GM19455 (cell line): ENCODE measurements at regions not wholly inside any gene's neighbourhood (a gene's known extent, or its start where the extent isn't known, plus 50 kb on each side); places are given as distances from the start of the nearest gene placed in this dataset.
"Not testable (repeated sequence)": the region's sequence is repeated elsewhere in the genome, so short reads cannot be mapped to it uniquely, and the experiment has no call there.

ENCODE experiments used
- ATAC-seq: cut with Tn5 transposase; IDR thresholded peaks from one replicate; pipeline ENCODE4 v1.9.1; 2021; ENCODE audit not compliant: unreplicated experiment

DNA sequence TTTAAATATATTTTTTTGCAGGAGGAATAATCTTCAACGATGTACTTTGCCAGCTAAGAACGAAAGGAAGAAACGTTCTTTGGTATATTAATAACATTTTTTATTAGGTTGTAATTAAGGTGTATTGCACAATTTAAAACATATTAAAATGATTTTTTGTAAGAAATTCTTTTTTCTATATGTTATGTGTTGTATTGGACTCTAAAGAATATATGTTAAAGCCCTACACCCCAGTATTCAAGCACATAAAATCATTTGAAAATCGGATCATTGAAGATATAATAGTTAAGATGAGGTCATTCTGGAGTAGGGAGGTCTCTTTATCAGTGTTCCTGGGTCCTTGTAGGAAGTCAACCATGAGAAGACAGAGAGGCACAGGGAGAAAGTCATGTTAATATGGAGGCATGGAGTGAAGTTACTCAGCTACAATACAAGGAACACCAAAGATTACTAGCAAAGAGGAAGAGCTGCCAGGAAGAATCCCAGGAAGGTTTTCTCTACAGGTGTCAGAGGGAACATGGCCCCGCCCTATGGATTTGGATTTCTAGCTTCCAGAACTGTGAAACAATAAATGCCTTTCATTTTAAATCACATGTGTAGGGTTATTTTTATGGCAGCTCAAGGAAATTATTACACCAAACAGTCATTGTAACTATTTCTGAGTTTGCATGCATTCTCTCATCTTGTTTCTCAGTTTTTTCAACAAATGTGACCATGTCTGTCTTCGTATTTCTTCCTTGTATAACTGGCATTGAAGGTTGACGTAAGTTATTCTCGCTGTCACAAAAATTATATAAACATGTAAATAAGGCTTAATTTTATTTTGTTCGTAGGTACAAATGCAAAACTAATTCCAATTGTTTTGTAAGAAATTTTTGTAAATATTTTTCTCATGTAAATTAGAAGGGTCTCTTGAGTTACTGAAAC lies 75.4 kb upstream of the VPREB1 start:
- no peak for ATAC-seq

- ATAC-seq: no peak
Observed at GRCh38 chr22:22168190-22168940, 76.2 kb upstream of the VPREB1 start.

- no peak for ATAC-seq
Observed at GRCh38 chr22:22167791-22168189, 76.8 kb upstream of the VPREB1 start.

DNA sequence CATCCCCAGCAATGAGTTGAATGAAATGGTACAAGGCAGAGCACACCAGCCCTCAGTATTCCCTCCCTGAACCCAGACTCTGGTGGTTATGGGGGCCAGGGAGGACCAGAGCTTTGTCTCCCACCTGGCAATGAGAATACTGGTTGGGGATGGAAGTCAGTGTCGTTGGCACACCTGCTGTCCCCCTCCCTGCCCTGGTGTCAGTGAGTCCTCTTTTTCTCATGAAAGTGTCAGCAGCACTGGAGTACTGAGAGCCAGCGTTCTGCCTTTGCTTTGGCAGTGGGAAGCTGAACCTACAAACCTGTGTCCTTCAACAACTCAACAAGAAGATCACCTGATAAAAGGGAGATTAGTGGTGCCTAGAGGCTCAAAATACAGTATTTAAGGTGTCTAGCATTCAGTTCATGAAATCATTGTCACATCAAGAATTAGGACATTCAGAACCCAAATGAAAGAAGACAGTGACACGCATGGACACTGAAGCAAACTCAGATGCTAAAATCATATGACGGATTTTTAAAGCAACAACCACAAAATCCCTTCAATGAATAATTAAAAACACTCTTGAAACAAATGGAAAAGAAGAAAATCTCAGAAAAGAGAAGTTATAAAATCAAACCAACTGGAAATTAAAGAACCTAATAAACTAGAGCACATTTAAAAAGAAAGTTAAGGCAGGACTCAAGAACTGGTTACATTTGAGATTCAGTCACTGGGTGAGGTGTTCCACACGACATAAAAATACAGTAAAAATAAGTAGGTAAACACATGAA lies 77.5 kb upstream of the VPREB1 start:
- ATAC-seq: no peak

GRCh38 chr22:22165936-22166710 lies 78.5 kb upstream of the VPREB1 start:
- ATAC-seq: no peak

DNA sequence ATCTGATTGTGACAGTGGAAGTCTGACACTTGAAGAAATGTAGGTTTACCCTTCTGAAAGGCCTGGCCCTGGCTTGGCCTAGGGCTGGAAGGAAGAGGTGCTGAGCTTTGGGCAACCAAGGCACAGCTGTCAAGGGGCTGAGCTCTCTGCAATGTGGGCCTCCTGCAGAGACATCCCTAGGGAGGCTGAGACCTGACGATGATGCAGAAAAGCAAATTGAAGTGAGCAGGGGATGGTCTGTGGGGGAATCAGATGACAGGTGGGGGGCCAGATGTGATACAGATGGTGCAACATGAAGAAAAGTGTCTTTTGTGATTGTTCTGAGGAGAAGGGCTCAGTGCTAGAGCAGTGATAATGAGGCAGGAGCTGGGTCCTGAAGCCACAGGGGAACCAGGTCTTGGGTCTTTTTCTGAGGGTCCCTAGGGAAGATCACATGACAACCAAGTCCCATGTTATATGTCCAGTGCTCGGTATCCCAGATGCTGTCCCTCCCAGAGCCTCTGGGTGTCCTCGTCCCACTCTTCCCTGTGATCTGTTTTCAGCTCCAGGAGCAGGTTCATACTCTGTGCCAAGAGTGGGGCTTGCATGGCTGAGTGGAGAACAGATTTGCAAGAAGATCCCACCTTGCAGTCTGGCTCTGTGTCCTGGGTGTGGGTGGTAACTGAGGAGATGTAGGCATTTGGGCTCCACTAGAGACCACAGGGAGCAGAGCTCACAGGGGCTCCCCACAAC lies 79.9 kb upstream of the VPREB1 start:
- no peak for ATAC-seq

DNA sequence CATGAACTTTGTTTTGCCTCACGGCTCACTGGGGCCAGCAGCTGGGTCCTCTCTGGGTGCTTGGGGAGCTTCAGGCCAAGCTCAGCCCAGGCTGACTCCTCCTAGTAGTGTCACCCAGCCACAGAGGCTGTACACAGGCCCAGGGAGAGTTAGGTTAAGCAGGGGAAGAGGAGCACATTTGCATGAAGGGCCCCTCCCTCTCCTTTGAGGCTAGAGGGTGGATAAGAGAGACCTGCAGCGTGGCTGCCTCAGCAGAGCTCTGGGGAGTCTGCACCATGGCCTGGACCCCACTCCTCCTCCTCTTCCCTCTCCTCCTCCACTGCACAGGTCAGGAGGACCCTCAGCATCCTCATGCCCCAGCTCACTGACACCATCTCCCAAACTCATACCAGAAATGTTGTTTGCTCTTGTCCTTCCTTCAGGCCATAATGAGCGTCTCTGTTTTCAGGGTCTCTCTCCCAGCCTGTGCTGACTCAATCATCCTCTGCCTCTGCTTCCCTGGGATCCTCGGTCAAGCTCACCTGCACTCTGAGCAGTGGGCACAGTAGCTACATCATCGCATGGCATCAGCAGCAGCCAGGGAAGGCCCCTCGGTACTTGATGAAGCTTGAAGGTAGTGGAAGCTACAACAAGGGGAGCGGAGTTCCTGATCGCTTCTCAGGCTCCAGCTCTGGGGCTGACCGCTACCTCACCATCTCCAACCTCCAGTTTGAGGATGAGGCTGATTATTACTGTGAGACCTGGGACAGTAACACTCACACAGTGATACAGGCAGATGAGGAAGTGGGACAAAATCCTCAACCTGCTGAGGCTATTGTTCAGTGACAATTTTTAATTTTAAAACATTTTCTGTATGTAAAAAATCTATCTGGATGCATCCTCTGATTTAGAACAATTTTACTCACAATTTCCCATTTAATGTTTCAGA lies 82.4 kb upstream of the VPREB1 start:
- ATAC-seq: peak; percentile 61

- ATAC-seq: not testable (repeated sequence)
Observed at GRCh38 chr22:22160768-22161167, 83.8 kb upstream of the VPREB1 start.

DNA sequence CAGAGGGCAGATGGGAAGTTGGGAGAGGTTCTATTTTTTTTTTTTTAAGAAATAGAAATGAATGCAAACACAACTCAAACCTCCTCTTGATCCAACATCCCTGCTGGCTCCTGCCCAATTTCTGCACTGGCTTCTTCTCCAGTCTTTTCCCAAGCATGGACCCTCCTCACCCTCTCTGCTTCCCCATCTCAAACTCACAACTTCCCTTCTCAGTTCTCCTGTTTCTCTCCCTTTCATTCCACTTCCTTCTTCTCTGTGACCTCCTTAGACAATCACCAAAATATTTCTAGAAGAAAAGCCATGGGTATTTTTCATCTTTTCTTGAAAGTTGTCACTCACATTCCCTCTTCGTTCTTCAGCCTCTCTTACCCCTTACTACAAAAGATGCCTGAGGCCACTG lies 85.2 kb upstream of the VPREB1 start:
- ATAC-seq: no peak

GRCh38 chr22:22158965-22159364 lies 85.6 kb upstream of the VPREB1 start:
- no peak for ATAC-seq

- no peak for ATAC-seq
Observed at GRCh38 chr22:22158207-22158816, 86.3 kb upstream of the VPREB1 start.

DNA sequence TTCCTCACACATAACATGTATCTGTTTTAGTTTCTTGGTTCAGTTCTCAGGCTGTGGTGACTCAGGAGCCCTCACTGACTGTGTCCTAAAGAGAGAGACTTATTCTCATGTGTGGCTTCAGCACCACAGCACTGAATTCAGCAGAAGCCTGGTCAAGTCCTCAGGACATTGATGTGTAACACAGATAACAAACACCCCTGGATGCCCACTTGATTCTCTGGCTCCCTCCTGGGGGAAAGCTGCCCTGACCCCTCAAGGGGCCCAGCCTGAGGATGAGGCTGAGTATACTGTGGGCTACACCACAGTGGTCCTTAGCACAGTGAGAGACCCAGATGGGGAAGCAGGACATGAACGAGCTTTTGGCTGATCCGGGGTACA lies 87.2 kb upstream of the VPREB1 start:
- no peak for ATAC-seq

- ATAC-seq: no peak
Observed at GRCh38 chr22:22156716-22157347, 87.8 kb upstream of the VPREB1 start.

- ATAC-seq: no peak
Observed at GRCh38 chr22:22156348-22156715, 88.3 kb upstream of the VPREB1 start.

DNA sequence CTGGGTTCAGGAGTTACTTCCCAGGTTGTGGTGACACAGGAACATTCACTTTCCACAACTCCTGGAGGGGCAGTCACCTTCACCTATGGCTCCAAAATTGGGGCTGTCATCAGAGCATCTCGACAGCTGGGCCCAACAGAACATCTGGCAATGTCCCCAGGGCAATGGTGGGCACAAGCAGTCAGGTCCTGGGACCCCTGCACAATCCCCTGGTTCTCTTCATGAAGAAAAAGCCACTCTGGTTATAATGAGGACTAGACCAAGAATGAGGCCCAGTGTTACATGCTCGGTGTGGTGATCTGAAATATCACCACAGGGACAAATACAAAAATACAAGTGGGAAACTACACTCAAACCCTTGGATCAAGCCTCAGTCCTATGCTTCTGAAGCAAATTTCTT lies 89.0 kb upstream of the VPREB1 start:
- no peak for ATAC-seq

- no peak for ATAC-seq
Observed at GRCh38 chr22:22155146-22155545, 89.4 kb upstream of the VPREB1 start.

GRCh38 chr22:22154040-22154439 lies 90.5 kb upstream of the VPREB1 start:
- ATAC-seq: no peak

GRCh38 chr22:22151308-22151707 lies 93.3 kb upstream of the VPREB1 start:
- ATAC-seq: no peak
